CD4-positive, alpha-beta T cell treated with Interleukin-2 at 100 ng/mL for 4 hours (primary cell): ENCODE measurements at regions not wholly inside any gene's neighbourhood (a gene's known extent, or its start where the extent isn't known, plus 50 kb on each side); places are given as distances from the start of the nearest gene placed in this dataset.
"Not testable (repeated sequence)": the region's sequence is repeated elsewhere in the genome, so short reads cannot be mapped to it uniquely, and the experiment has no call there.

Experiments used
- DNase-seq: peaks from one replicate; pipeline ENCODE4 v3.0.0-alpha.2; 2020; ENCODE audit warnings: low spot score

DNA sequence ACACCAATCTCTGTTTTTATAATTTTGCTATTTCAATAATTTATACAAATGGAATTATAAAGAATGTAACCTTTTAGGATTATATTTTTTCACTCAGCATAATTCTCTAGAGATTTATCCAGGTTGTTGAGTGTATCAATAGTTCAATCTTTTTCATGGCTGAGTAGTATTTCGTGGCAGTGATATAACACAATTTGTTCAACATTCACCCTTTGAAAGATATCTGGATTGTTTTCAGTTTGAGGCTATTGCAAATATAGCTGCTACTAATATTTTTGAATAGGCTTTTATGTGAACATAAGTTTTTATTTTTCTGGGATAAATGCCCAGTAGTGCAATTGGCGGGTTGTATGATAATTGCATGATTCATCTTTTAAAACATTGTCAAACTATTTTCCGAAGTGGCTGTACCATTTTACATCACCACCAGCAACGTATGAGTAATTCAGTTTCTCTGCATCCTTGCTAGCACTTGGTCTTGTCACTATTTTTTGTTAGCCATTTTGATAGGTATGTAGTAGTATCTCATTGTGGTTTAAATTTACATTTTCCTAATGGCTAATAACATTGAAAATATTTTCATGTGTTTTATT lies 55.6 kb upstream of the ABCD3 start:
- DNase-seq, result no peak

GRCh38 chr1:94358630-94359599 lies 59.3 kb upstream of the ABCD3 start:
- no peak for DNase-seq

- DNase-seq, result no peak
These were observed 60.5 kb upstream of the ABCD3 start for GRCh38 chr1:94357661-94358060.

GRCh38 chr1:94355485-94355980 lies 62.7 kb upstream of the ABCD3 start:
- no peak for DNase-seq

GRCh38 chr1:94351481-94351880 lies 66.7 kb upstream of the ABCD3 start:
- no peak for DNase-seq

DNA sequence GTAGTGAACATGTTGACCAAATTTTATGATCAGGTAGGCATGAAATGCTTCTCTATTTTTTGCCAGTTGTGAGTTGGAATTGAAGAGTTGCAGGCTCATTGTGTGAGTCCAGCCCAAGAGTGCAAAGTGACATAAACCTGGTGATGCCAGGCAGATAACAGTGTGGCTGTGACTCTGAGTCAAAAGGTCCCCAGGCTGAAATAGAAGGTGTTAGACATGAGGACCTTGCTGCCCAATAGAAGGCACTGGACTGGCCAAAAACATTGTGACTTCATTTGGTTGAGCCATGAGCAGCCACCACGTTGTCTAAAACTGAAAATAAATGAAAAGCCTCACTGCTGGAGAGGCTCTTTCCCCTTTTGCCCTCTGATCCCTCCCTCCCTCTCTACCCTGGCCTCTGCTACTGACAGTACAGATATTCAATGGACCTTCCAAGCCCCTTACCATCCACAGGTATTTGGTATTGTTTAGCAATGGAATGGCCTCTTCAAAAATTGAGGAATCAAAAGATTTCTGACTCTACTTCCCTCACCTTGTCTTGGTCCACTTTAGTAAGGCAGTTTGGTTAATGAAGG lies 67.8 kb upstream of the ABCD3 start:
- DNase-seq, result no peak

DNA sequence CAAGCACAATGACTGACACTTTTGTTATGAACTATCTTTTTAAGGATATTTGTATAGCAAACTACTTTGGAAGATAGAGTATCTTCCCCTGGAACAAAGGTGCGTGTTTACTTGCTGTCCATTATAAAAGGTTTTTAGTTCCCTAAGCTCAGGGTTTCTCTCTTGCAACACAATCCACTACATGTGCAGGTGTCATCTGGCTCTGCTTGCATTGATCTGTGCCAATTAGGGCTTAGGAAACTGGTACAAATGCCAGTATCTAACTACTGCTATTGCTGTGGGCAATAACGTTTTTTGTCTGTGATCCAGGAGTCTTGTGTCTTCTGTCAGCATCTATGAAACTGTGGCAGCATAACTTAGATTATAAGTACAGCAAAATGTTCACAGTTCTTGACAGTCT lies 68.3 kb upstream of the ABCD3 start:
- no peak for DNase-seq

- not testable (repeated sequence) for DNase-seq
These were observed 69.8 kb upstream of the ABCD3 start for GRCh38 chr1:94348386-94348785.

- no peak for DNase-seq
These were observed 73.0 kb upstream of the ABCD3 start for GRCh38 chr1:94345148-94345721.

DNA sequence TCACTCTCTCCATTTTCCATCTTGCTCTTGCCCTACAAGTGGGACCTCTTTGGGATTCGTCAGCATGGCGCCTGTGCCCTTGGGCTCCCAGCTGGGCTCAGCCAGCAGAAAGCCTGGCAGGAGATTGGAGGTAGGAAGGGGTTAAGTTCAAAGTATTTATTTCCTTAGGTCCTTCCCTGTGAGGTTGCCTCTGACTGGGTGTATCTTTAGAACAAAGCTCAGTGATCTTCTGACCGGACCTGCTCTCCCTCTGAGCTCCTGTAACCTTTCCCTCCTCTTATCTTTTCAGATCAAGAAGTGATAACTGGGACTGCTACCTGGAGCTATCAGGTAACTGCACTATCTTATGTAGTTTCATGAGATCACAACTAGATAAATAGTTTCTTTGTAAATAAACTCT lies 75.8 kb upstream of the ABCD3 start:
- no peak for DNase-seq

DNA sequence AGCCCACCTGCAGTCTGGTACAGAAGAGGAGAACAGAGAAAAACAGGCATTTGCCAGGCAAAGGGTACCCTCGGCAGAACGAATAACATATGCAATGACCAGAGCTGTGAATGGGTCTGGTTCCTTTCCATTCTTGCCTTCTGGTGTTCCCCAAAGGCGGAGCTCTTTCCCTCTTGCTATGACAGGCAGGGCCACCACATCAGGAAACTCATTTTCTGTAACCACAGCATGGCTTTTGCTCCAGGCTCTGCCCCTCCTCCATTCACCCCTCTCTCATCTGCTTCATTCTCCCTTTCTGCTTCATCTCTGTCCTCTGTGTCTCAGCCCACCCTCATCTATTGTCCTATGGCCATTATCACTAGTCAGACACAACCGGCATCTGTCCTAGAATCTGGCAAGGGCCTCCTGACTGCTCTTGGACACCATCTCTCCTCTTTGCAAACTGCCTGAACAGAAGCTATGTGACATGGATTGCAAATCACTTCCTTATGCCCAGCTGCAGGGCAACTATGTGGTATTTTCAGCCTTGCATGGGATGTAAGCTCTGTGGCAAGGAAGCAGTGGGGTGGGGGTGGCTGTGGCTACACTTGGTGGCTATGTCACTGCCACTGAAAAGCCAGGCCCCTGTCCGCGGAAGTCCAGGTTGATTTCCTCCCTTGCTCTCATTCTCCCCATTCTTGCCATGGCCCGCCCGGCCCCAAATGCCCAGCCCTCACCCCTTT lies 78.8 kb upstream of the ABCD3 start:
- no peak for DNase-seq

GRCh38 chr1:94336991-94337390 lies 81.2 kb upstream of the ABCD3 start:
- DNase-seq, result no peak

DNA sequence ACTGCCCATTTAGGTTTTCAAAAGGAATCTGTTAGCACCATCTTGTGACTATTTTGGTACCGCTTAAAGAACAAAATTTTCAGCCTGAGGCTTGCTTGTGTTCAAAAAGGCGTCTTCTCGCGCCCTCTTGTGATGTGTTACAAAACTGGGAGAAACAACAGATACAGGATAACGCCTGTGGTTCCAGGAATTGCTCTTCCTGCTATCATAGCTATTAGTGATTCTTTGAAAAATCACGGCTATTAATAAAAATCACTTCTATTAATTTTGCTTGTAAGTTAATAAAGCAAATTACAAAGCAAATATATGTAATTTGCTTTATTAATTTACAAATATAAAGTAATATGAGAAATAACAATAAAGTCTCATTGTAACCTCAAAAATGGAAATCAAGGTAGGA lies 82.2 kb upstream of the ABCD3 start:
- peak; percentile 11 for DNase-seq

DNA sequence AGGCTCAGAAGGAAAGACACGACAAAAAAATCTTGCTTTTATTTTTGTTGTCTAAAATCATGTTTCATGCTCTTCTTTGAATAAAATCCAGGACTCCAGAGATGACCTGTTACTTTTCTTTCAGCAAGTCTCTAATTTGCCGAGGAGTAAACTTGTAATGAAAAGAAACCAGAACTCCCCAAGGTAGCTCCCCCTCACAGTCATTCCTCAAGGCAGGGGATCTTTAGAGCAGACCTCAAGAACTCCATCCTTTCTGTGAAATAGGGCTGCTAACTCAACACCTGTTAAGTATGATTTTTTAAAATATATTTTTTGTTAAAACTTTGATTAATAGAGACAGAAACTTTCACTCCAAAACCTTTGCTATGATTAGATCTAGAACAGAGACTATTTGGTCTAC lies 82.7 kb upstream of the ABCD3 start:
- DNase-seq, result no peak

- DNase-seq, result no peak
These were observed 83.4 kb upstream of the ABCD3 start for GRCh38 chr1:94334764-94335163.

- DNase-seq, result no peak
These were observed 85.2 kb upstream of the ABCD3 start for GRCh38 chr1:94332952-94333351.

GRCh38 chr1:94332516-94332915 lies 85.7 kb upstream of the ABCD3 start:
- no peak for DNase-seq

- DNase-seq, result no peak
These were observed 88.2 kb upstream of the ABCD3 start for GRCh38 chr1:94329986-94330385.

DNA sequence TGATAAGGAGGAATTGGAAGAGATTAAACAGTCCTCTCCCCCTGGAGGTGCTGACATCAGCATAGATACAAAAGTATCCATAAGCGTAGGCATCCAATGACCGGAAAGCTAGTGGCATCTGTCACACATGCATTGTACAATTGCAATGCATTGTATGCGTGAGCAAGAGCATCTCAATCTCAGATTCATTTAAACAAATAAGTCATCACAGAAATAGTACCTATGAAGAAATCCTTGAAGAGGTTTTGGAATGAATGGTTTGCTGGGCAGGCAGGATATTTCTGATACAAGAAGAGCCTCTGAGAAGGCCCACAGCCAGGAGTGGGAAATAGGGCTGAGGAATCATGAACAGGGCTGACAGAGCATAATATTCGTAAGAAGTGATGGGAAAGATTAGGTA lies 88.9 kb upstream of the ABCD3 start:
- no peak for DNase-seq

DNA sequence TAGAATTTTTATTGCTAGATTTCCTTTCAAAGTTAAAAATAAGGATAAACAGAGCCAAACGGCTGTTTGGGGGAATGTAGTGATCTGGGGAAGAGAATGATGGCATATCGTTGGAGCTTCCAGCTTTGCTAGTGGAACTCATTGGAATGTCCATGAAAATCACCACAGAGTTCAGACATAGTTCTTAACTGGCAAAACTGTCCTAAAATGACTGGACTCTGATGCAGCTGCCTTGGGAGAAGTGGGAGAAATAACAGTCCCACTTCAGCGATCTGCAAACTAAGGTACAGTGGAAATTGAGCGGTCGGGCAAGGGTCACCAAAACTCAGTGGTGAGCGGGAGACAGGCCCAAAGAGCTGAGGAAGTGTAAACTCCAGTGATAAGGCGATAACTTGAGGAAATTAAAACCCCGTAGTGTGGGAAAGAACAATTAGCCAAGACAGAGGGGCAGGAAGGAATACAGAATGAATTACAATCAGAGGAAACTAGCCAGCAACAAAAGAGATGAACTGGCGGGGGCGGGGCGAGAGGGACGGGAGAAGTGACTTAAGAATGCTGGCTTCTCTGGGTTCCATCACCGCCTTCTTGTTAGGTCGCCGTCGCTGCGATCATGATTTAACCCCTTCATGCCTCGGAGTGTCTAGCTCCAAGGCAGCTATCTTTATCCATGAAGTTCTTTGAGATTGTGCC lies 89.8 kb upstream of the ARHGAP29 start:
- DNase-seq, result no peak

- DNase-seq, result no peak
These were observed 88.9 kb upstream of the ARHGAP29 start for GRCh38 chr1:94326329-94326728.
